MCF 10A (cell line): ENCODE measurements at regions not wholly inside any gene's neighbourhood (a gene's known extent, or its start where the extent isn't known, plus 50 kb on each side); places are given as distances from the start of the nearest gene placed in this dataset.

ENCODE experiments used
- BruUV-seq: library from RNA; stranded (reverse); fragments of 400-500 nt; replicated peaks from 2 replicates; lab custom pipeline; 2021; lab: Mats Ljungman, UMichigan
- CTCF ChIA-PET: fragments of 300-600 bp; sonication (Branson Sonifier 250); formaldehyde crosslinking; extraction: SDS; loops from one replicate; lab custom pipeline; 2021; ENCODE audit warnings: antibody characterized with exemption, inconsistent platforms; lab: Yijun Ruan, JAX
- POLR2A ChIA-PET: fragments of 300-600, 350-650 bp; sonication (Branson Sonifier 250); formaldehyde crosslinking; extraction: SDS; loops from one replicate; lab custom pipeline; 2020; ENCODE audit warnings: antibody characterized with exemption, inconsistent platforms; lab: Yijun Ruan, JAX
- DNase-seq: peaks from one replicate; pipeline ENCODE4 v3.0.0-alpha.2; 2018; ENCODE audit not compliant: unreplicated experiment
- H3K27ac Mint-ChIP-seq: one replicate; pipeline ENCODE4 v1.8.0; 2022; ENCODE audit warnings: mild to moderate bottlenecking, low read depth, mixed read lengths; ENCODE audit not compliant: unreplicated experiment
- H3K27me3 Mint-ChIP-seq: one replicate; pipeline ENCODE4 v1.8.0; 2022; ENCODE audit warnings: mixed read lengths; ENCODE audit not compliant: insufficient read depth, unreplicated experiment
- H3K36me3 Mint-ChIP-seq: one replicate; pipeline ENCODE4 v1.8.0; 2022; ENCODE audit warnings: mild to moderate bottlenecking, moderate library complexity, mixed read lengths; ENCODE audit not compliant: insufficient read depth, unreplicated experiment
- H3K4me1 Mint-ChIP-seq: one replicate; pipeline ENCODE4 v1.8.0; 2022; ENCODE audit warnings: mixed read lengths; ENCODE audit not compliant: insufficient read depth, unreplicated experiment
- H3K4me3 Mint-ChIP-seq: one replicate; pipeline ENCODE4 v1.8.0; 2022; ENCODE audit warnings: mild to moderate bottlenecking, moderate library complexity, mixed read lengths; ENCODE audit not compliant: unreplicated experiment
- H3K9me3 Mint-ChIP-seq: one replicate; pipeline ENCODE4 v1.8.0; 2022; ENCODE audit warnings: mixed read lengths; ENCODE audit not compliant: unreplicated experiment
- intact Hi-C: fragments of 100-400 bp; cut with micrococcal nuclease; formaldehyde crosslinking; loops from 2 replicates; pipeline ENCODE4 v1.14.1; 2022
- TF ChIP-seq, protein P1 (sequence below): fragments of 200-600 bp; IDR thresholded peaks from one replicate; pipeline ENCODE4 v1.8.0; 2022; ENCODE audit warnings: antibody characterized with exemption, mild to moderate bottlenecking; ENCODE audit not compliant: unreplicated experiment

DNA sequence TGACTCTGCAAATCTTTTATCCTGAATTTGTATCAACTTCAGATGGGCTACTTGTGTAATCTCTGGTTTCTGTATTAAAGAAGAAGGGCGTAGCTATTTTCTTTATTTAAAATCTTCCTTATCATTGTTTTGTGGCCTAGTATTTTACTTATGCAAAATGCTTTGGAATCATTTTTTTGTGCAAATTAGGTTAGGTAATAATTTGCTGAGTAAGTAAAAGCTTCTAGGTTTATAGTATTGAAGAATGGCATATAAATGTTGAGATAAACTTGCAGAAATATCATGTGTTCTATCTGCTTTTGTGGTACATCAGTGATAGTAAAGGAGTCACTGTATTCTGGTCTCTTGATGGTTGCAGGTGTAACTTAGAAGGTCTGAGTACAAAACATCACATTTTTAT is 197.2 kb upstream of the IL15 start:
- no peaks in the 10 kb centered on the region for H3K4me1 Mint-ChIP-seq
- no peaks in the 10 kb centered on the region for H3K9me3 Mint-ChIP-seq
- H3K27me3 Mint-ChIP-seq: no peaks in the 10 kb centered on the region
- no TSS peak for BruUV-seq
- ChIA-PET POLR2A (interaction anchor here (0.7 kb wide), 1 partner anchor 35 kb away, joined by 4 read pairs; no protein-coding TSS in a partner anchor), CTCF (no interaction called here)
- TF ChIP-seq, protein P1, sequence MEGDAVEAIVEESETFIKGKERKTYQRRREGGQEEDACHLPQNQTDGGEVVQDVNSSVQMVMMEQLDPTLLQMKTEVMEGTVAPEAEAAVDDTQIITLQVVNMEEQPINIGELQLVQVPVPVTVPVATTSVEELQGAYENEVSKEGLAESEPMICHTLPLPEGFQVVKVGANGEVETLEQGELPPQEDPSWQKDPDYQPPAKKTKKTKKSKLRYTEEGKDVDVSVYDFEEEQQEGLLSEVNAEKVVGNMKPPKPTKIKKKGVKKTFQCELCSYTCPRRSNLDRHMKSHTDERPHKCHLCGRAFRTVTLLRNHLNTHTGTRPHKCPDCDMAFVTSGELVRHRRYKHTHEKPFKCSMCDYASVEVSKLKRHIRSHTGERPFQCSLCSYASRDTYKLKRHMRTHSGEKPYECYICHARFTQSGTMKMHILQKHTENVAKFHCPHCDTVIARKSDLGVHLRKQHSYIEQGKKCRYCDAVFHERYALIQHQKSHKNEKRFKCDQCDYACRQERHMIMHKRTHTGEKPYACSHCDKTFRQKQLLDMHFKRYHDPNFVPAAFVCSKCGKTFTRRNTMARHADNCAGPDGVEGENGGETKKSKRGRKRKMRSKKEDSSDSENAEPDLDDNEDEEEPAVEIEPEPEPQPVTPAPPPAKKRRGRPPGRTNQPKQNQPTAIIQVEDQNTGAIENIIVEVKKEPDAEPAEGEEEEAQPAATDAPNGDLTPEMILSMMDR: no peak
- no peak for DNase-seq
- no peak overlapping the region for H3K27ac Mint-ChIP-seq
- no peaks in the 10 kb centered on the region for H3K36me3 Mint-ChIP-seq
- H3K4me3 Mint-ChIP-seq: no peak overlapping the region
- intact Hi-C loops: no loop called here

DNA sequence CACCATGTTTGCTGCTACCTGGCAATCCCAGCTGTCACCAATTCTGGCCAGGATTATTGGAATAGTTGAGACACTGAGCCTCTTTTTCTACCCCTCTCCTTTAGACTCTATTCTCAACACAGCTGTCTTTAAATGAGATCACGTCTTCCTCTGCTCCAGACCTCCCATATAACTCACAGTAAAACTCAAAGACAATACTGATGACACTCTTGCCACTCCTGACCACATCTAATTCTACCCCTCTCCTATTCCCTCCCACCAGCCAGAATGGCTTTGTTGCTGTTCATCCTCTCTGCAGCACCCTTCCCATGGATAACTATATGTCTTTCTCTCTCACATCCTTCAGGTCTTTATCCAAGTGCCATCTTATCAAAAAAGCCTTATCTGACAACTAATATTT is 188.6 kb upstream of the IL15 start:
- CTCF ChIA-PET: interaction anchor here (1.1 kb wide), 1 partner anchor 10 kb away, joined by 4 read pairs; no protein-coding TSS in a partner anchor
- Mint-ChIP-seq H3K36me3 (no peaks in the 10 kb centered on the region), H3K27ac (no peak overlapping the region), H3K4me1 (no peaks in the 10 kb centered on the region), H3K4me3 (no peak overlapping the region), H3K9me3 (no peaks in the 10 kb centered on the region), H3K27me3 (no peaks in the 10 kb centered on the region)
- intact Hi-C loops: no loop called here
- POLR2A ChIA-PET: interaction anchor here (2.0 kb wide), 1 partner anchor 11 kb away, joined by 5 read pairs; no protein-coding TSS in a partner anchor
- BruUV-seq: no TSS peak
- DNase-seq: no peak
- TF ChIP-seq, protein P1: no peak

DNA sequence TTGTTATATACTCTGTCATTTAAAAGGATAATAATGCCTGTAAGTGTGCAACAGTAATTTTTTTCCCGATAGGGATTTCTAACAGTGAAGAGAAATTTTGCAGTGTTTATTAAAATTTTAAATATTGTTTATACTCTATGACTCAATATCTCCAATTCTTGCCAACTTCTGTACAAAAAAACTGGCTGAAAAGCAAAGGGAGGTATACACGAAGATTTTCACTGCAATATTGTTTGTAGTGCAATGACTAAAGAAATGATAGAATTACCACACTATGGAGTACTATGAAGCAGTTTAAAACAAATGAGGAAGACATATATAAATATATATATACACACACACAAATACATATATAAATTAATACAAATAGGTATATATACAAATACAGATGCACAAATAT is 187.9 kb upstream of the IL15 start:
- intact Hi-C loops: no loop called here
- no peaks in the 10 kb centered on the region for H3K4me1 Mint-ChIP-seq
- no peaks in the 10 kb centered on the region for H3K36me3 Mint-ChIP-seq
- CTCF ChIA-PET: interaction anchor here (1.1 kb wide), 1 partner anchor 10 kb away, joined by 4 read pairs; no protein-coding TSS in a partner anchor
- POLR2A ChIA-PET: interaction anchor here (0.6 to 2.0 kb wide), 3 partner anchors 10 to 157 kb away, joined by 3 to 5 read pairs (median 3); no protein-coding TSS in a partner anchor
- no peaks in the 10 kb centered on the region for H3K9me3 Mint-ChIP-seq
- no peaks in the 10 kb centered on the region for H3K27me3 Mint-ChIP-seq
- TF ChIP-seq, protein P1: no peak
- no TSS peak for BruUV-seq
- no peak overlapping the region for H3K27ac Mint-ChIP-seq
- H3K4me3 Mint-ChIP-seq: no peak overlapping the region
- no peak for DNase-seq

DNA sequence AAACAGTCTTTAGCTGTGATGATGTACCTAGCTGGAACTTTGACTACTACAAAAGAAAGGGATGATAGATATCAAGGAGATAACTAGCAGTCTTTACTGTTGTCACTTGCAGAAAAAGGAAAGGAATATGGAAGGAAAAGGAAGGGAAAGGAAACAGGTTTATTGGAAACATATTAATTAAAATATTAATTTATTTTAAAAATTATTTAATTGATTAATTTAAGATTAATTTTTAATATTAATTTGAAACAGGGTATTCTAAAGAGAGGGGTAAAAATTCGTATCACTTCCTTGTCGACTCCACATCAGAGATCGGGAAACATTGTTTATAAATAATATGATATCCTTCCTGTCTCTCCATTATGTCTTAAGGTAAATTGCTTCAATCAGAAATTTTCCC is 186.5 kb upstream of the IL15 start:
- ChIA-PET CTCF (no interaction called here), POLR2A (interaction anchor here (1.0 kb wide), 1 partner anchor 9 kb away, joined by 4 read pairs; no protein-coding TSS in a partner anchor)
- Mint-ChIP-seq H3K9me3 (no peaks in the 10 kb centered on the region), H3K27ac (no peak overlapping the region), H3K36me3 (no peaks in the 10 kb centered on the region), H3K4me3 (no peak overlapping the region), H3K27me3 (no peaks in the 10 kb centered on the region), H3K4me1 (no peaks in the 10 kb centered on the region)
- DNase-seq: no peak
- no TSS peak for BruUV-seq
- TF ChIP-seq, protein P1: no peak
- intact Hi-C loops: no loop called here
